ENCODE measurements at regions not wholly inside any gene's neighbourhood (a gene's known extent, or its start where the extent isn't known, plus 50 kb on each side); places are given as distances from the start of the nearest gene placed in this dataset.
A peak's percentile ranks its signal among the peaks of the same experiment; 100 is the strongest.
"Not testable (repeated sequence)": the region's sequence is repeated elsewhere in the genome, so short reads cannot be mapped to it uniquely, and the experiment has no call there.

DNA sequence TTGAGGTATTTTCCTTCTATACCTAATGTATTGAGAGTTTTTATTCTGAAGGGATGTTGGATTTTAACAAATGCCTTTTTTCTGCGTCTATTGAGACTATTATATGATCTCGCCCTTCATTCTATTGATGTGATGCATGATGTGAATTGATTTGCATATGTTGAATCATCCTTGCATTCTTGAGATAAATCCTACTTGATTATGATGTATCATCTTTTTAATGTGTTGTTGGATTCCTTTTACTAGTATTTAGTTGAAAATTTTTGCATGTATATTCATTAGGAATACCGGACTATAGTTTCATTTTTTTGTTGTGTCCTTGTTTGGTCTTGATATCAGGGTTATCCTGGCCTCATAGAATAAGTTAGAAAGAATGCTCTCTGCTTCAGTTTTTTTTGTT is 169.7 kb downstream of the NPR3 start:
- ATAC-seq = no peak
- no peak overlapping the region for H3K27ac Mint-ChIP-seq
- no peaks in the 10 kb centered on the region for H3K27me3 Mint-ChIP-seq
- H3K4me1 Mint-ChIP-seq = no peaks in the 10 kb centered on the region
- DNase-seq = no peak
- peaks cover 22 to 61% of the 10 kb centered on the region in 2 donors for H3K9me3 Mint-ChIP-seq
- H3K4me3 Mint-ChIP-seq = no peak overlapping the region

DNA sequence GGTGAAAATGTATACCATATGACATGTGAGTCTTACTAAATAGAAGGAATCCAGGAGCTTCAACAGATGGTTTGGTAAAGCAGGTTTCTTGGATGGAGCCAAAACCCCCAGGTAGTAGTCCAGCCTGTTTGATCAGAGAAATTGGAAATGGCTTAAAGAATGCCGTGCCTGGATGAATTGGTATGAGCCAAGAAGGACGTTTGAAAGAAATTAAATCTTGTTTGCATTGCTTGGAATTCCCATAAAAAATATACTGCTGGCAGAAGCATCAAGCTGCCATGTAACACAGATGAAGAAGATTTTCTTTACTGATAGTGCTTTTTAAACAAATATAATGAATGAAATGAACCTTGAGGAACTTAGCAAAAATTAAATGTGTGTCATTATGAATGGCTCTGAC is 176.3 kb downstream of the NPR3 start:
- no peaks in the 10 kb centered on the region for H3K27me3 Mint-ChIP-seq
- H3K9me3 Mint-ChIP-seq = peaks cover 5 to 25% of the 10 kb centered on the region in 2 donors
- no peaks in the 10 kb centered on the region for H3K4me1 Mint-ChIP-seq
- no peak overlapping the region for H3K4me3 Mint-ChIP-seq
- ATAC-seq = no peak
- H3K27ac Mint-ChIP-seq = no peak overlapping the region
- DNase-seq = no peak

DNA sequence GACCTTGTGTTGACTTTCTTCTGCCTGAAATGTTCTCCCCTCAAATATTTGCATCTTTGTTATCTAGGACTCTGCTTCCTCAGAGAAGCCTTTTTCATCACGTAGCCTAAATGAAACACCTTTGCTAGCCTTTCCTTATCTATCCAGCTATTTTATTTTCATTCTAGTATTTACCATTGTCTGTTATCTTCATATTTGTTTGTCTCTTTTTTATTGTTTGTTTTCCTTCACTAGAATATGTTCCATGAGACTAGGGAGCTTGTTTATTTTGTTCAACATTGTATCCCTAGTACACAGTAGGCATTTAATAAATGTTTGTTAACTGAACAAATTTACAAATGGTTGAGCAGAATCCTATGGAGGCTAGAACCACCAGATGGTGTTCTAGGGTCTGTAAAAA is 178.0 kb downstream of the NPR3 start:
- Mint-ChIP-seq H3K4me1 (no peaks in the 10 kb centered on the region), H3K4me3 (no peak overlapping the region), H3K27me3 (no peaks in the 10 kb centered on the region), H3K27ac (no peak overlapping the region), H3K9me3 (peaks cover 0 to 10% of the 10 kb centered on the region in 2 donors)
- DNase-seq (no peak), ATAC-seq (no peak)

DNA sequence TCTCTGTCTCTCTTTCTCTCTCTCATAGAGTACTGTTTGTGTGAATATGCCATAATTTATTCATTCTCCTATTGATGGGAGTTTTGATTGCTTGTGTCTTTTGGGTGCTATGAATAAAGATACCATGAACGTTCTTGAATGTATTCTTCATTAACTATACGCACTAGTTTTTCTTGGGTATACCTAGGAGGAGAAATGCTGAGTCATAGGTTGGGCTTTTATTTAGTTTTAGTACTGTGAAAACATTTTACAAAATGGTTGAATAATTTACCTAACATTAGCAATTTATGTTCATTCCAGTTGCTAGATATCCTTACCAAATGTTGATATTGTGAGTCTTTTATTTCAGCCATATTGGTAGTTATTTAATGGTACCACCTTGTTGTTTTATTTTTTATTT is 192.5 kb downstream of the NPR3 start:
- H3K27ac Mint-ChIP-seq = no peak overlapping the region
- no peak for ATAC-seq
- no peak for DNase-seq
- no peak overlapping the region for H3K4me3 Mint-ChIP-seq
- H3K4me1 Mint-ChIP-seq = no peaks in the 10 kb centered on the region
- H3K27me3 Mint-ChIP-seq = no peaks in the 10 kb centered on the region
- peaks cover 9 to 16% of the 10 kb centered on the region in 2 donors for H3K9me3 Mint-ChIP-seq

DNA sequence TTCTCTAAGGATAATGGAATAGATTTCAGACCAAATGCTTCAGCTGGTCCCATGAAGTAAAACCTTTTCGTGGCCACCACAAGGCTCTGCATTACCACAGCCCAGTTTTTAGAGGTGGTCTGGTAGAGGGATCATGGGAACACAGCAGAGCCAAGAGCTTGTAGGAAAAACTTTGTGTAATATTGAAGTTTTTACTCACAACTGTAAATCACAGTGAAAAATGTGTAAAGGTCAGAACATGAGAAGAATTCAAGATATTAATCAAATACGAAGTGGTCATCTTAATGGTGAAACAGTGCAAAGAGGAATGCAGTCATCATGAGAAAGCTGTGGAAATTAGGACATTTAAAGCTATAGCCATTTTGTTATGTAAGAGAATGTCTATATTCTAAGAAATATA is 197.5 kb downstream of the NPR3 start:
- no peak overlapping the region for H3K4me3 Mint-ChIP-seq
- H3K4me1 Mint-ChIP-seq = no peaks in the 10 kb centered on the region
- ATAC-seq = no peak
- H3K27ac Mint-ChIP-seq = no peak overlapping the region
- DNase-seq = no peak
- no peaks in the 10 kb centered on the region for H3K27me3 Mint-ChIP-seq
- H3K9me3 Mint-ChIP-seq = peaks cover 23 to 29% of the 10 kb centered on the region in 2 donors

DNA sequence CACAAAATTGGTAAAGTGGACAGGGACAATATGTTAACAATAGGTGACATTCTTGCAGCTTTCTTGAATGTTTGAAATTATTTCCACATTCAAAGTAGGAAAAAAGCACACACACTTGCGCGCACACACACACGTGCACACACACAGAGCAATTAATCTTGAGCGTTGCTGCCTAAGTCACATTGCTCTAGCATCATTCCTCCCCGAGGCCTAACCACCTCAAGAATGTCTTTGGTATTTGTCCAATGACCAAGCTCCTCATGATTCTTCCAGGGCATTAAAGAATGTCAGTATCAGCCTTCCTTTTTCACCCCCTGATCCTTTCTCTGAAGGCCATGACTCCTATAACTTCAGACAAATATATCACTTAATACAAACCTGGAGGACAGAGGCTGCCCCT is 198.1 kb downstream of the NPR3 start:
- Mint-ChIP-seq H3K27ac (no peak overlapping the region), H3K27me3 (no peaks in the 10 kb centered on the region), H3K4me3 (no peak overlapping the region), H3K9me3 (peaks cover 25 to 29% of the 10 kb centered on the region in 2 donors), H3K4me1 (no peaks in the 10 kb centered on the region)
- ATAC-seq = no peak
- DNase-seq = no peak

DNA sequence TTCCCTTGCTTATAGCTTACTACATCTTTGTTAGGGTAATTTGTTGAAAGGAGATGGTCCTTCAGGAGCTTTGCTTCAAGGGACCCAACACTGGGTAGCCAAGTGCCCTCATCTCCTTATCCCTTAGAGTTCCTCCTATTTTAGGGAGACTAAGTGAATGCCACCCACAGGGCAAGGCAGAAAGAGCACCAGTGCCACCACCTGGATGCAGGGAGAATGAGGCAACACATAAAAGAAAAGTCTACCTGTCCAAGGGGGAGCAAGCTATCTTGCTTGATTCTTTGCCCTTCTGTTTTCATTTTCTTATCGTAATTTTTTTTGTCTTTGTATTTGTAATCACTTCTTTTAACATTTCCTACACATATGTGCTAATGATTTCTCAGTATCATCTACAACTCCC is 205.5 kb downstream of the NPR3 start:
- Mint-ChIP-seq H3K4me3 (no peak overlapping the region), H3K4me1 (no peaks in the 10 kb centered on the region), H3K27me3 (no peaks in the 10 kb centered on the region), H3K27ac (no peak overlapping the region), H3K9me3 (peaks cover 8 to 9% of the 10 kb centered on the region in 2 donors)
- DNase-seq (no peak), ATAC-seq (no peak)

DNA sequence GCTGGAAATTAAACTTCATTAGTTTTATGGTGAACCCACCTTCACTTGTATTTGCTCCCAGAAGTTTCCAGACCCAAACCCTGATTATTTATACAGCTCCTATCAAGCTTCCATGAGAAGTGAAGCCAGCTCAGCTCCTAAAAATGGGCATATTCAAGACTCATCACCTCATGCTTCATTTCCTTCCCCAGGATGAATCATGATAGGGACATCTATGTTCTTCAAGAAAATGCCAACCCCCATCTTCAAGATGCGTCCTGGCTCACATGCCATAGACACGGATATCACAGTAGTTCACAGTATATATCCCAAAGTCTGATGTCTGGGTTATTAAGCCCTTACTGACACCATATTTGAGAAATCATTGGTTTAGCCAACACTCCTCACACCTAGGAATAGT is 217.6 kb downstream of the NPR3 start:
- no peaks in the 10 kb centered on the region for H3K4me1 Mint-ChIP-seq
- no peak overlapping the region for H3K27ac Mint-ChIP-seq
- no peak overlapping the region for H3K4me3 Mint-ChIP-seq
- DNase-seq (no peak), ATAC-seq (no peak)
- no peaks in the 10 kb centered on the region for H3K9me3 Mint-ChIP-seq
- no peaks in the 10 kb centered on the region for H3K27me3 Mint-ChIP-seq

DNA sequence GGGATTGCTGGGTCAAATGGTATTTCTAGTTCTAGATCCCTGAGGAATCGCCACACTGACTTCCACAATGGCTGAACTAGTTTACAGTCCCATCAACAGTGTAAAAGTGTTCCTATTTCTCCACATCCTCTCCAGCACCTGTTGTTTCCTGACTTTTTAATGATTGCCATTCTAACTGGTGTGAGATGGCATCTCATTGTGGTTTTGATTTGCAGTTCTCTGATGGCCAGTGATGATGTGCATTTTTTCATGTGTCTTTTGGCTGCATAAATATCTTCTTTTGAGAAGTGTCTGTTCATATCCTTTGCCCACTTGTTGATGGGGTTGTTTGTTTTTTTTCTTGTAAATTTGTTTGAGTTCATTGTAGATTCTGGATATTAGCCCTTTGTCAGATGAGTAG is 220.3 kb downstream of the NPR3 start:
- not testable (repeated sequence) for H3K9me3 Mint-ChIP-seq, ATAC-seq, H3K4me3 Mint-ChIP-seq, H3K27me3 Mint-ChIP-seq, DNase-seq, H3K4me1 Mint-ChIP-seq, H3K27ac Mint-ChIP-seq

DNA sequence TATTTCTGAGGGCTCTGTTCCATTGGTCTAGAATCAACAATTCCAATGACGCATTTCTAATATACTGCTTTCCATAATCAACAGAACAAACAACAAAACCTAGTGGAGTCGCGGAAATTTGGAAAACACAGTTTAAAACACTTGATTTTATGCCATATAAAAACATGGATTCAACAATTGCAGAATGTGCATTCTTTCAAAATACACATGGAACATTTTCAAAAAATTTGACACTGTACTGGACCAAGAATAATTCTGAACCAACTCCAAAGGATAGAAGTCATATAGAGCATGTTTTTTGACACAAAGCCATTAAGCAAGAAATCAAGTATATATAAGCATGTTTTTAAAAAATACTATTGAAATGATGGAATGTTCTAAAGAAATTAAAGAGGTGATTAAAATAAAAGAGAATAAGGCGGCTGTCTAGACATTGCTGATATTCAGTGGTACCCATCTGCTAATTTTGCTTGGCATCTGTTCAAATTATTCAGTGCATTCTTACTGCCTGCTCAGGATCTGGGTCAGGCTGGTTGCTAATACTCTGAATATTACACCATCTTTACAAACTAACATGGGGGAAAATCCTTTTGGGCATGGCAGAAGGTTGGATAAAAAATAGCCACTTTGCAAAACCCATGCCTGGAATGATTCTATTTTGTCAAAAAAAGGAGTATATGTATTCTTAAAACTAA is 221.3 kb downstream of the NPR3 start:
- no peaks in the 10 kb centered on the region for H3K4me1 Mint-ChIP-seq
- ATAC-seq (no peak), DNase-seq (no peak)
- no peaks in the 10 kb centered on the region for H3K9me3 Mint-ChIP-seq
- no peak overlapping the region for H3K4me3 Mint-ChIP-seq
- H3K27ac Mint-ChIP-seq = no peak overlapping the region
- H3K27me3 Mint-ChIP-seq = no peaks in the 10 kb centered on the region

DNA sequence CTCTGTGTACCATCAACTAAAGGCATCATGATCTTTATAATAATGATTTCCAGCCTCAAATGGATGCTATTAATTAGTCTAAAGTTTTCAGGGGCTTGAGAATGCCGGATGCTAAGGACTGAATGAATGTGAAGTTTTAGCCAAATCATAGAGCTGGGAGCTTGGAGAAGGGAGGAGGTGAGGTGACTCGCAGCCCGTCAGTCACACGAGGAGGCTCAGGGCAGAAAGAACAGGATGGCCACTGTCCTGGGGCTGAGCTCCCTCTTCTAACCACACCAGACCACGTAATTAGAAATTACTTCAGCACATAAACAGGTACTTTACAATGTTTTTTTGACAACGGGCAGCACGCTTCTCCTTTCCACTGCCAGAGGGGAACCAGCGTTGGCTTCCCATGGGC is 222.6 kb downstream of the NPR3 start:
- no peak overlapping the region for H3K27ac Mint-ChIP-seq
- DNase-seq = no peak
- no peaks in the 10 kb centered on the region for H3K4me1 Mint-ChIP-seq
- H3K4me3 Mint-ChIP-seq = no peak overlapping the region
- no peaks in the 10 kb centered on the region for H3K27me3 Mint-ChIP-seq
- no peak for ATAC-seq
- no peaks in the 10 kb centered on the region for H3K9me3 Mint-ChIP-seq

DNA sequence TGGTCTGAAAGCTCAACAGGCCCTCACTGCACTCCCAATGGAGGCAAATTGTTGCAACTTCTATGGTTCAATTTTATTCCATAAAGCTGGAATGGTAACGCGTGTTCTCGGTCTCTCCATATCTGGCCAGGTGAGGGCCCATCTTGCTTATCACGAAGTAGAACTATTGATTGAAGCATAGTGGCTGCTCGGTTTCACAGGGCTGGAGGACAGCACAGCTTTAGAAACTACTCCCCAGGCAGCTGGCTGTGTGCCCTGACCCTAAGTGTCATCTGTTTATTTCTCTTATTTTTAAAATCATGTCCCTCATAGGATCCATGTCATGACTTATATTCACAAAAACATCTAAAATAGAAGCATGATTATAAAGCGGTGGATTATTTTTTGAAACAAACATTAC is 223.4 kb downstream of the NPR3 start:
- no peaks in the 10 kb centered on the region for H3K9me3 Mint-ChIP-seq
- H3K27me3 Mint-ChIP-seq = no peaks in the 10 kb centered on the region
- H3K27ac Mint-ChIP-seq = no peak overlapping the region
- H3K4me3 Mint-ChIP-seq = no peak overlapping the region
- no peak for DNase-seq
- H3K4me1 Mint-ChIP-seq = no peaks in the 10 kb centered on the region
- no peak for ATAC-seq

DNA sequence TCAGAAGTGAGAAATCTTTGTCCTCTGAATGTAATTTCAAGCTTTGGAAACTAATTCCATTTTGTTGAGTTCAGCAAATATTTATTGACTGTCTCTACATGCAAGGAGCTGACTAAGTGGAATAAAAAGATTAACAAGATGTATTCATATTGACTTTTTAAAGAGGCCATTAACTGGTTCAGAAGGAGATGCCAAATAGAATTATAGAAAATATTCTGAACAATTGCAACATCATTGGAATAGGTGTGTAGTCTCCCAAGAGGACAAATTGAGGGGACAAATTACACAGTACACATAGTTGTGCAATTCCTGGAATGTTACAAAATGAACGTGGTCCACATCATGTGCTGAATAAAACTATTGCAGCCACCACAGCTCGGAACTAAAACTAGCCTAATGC is 224.2 kb downstream of the NPR3 start:
- Mint-ChIP-seq H3K27ac (no peak overlapping the region), H3K4me1 (no peaks in the 10 kb centered on the region), H3K9me3 (no peaks in the 10 kb centered on the region), H3K27me3 (no peaks in the 10 kb centered on the region), H3K4me3 (no peak overlapping the region)
- ATAC-seq (no peak), DNase-seq (no peak)

DNA sequence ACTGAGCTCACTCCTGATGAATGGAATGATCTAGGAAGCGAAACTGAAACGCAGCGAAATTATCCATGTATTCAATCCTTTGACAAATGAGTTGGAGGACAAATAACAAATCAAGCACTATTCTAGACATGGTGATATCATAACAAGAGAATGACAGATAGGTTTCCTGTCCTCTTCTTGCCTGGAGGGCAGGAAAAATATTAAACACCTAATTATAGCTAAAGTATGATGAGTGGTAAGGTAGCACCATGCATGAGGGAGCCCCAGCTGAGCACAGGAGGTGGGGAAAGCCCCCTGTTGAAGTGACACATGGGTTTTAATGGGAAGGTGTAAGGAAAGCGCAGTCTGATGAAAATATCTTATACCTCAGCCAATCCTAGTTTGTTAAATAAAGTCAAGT is 225.2 kb downstream of the NPR3 start:
- Mint-ChIP-seq H3K27ac (no peak overlapping the region), H3K4me1 (no peaks in the 10 kb centered on the region), H3K9me3 (peaks cover 4 to 6% of the 10 kb centered on the region in 2 donors), H3K4me3 (no peak overlapping the region), H3K27me3 (no peaks in the 10 kb centered on the region)
- DNase-seq (no peak), ATAC-seq (no peak)

DNA sequence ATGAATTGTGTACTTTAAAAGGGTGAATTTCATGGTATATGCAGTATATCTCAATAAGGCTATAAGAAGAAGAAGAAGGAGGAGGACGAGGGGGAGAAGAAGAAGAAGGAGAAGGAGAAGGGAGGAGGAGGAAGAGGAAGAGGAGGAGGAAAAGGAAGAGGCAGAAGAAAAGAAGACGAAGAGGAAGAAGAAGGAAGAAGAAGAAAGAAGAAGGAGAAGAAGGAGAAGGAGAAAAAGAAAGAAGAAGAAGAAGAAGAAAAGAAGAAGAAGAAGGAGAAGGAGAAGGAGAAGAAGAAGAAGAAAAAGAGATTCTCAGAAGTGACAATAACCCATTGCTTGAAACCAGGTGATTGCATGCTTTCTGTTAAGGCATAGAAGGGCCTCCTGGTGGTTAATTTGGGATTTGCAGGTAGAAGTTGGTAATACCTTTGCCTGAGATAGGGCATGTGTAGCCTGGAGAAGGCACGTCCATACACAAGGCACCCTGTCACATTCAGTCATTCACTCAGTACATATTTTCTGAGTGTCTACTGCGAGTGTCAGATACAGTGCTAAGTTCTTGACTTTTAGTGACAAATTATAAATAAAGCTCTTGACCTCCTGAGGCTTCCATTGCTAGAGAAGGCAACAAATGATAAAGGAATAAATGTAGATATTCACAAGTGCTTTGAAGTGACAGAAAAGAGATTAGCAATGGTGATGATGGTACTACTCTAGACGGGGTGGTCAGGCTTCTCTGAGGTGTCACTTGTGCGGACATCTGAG is 231.3 kb downstream of the NPR3 start:
- H3K4me1 Mint-ChIP-seq = no peaks in the 10 kb centered on the region
- H3K4me3 Mint-ChIP-seq = no peak overlapping the region
- H3K27ac Mint-ChIP-seq = peak overlapping the region in 1 of 2 donors; percentile 11
- no peaks in the 10 kb centered on the region for H3K27me3 Mint-ChIP-seq
- DNase-seq = peak in 1 of 2 donors; percentile 15
- no peak for ATAC-seq
- peaks cover 12 to 14% of the 10 kb centered on the region in 2 donors for H3K9me3 Mint-ChIP-seq

DNA sequence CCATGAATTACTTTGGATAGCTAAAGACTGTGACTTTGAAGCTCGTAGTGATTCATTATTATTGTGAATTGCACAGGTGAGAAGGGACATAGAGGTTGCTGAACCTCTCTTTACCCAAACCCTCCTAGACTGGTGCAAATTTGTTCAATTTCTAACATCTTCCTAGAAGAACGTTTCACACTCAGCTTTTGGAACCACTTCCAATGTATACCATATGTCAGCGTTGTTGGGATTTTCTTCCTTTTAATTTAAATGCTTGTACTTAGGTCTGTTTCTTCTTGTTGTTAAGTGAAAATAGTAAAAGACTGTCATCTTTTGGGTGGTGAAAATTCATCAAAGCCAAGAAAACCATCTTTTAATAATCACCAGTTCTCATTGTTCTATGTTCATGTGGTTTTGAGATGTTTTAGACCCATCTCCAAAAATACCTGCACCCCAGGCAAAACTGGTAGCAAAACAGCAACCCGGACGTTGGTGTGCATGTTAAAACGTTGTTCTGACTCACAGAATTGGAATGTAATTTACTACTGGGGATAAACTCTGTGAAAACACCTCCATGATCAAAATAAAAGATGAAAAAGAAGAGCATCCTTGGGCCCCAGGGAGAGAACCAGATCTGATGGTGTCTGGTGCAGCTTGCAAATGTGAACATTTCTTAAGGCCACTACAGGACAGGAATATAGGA is 238.3 kb downstream of the NPR3 start:
- no peak for DNase-seq

More for the DNA sequence above, 238.3 kb downstream of the NPR3 start:
- no peak for ATAC-seq
- no peaks in the 10 kb centered on the region for H3K4me1 Mint-ChIP-seq
- H3K27ac Mint-ChIP-seq = no peak overlapping the region
- H3K27me3 Mint-ChIP-seq = no peaks in the 10 kb centered on the region
- H3K9me3 Mint-ChIP-seq = no peaks in the 10 kb centered on the region
- H3K4me3 Mint-ChIP-seq = no peak overlapping the region
